ENCODE measurements at regions not wholly inside any gene's neighbourhood (a gene's known extent, or its start where the extent isn't known, plus 50 kb on each side); places are given as distances from the start of the nearest gene placed in this dataset.
"Not testable (repeated sequence)": the region's sequence is repeated elsewhere in the genome, so short reads cannot be mapped to it uniquely, and the experiment has no call there.

- no peak for DNase-seq
- in situ Hi-C loops (cut with MboI; ENCODE audit: low pct_unique_long_range_greater_than_20kb, low sequenced_read_pairs), result no loop called here
Measured at GRCh38 chr12:115898670-115899069, 378.8 kb downstream of the MED13L start.

GRCh38 chr12:115897729-115898128 is 379.8 kb downstream of the MED13L start:
- no peak for DNase-seq
- in situ Hi-C loops (cut with MboI; ENCODE audit: low pct_unique_long_range_greater_than_20kb, low sequenced_read_pairs), result no loop called here

GRCh38 chr12:115895247-115895646 is 382.2 kb downstream of the MED13L start:
- in situ Hi-C loops (cut with MboI; ENCODE audit: low pct_unique_long_range_greater_than_20kb, low sequenced_read_pairs), result no loop called here
- DNase-seq, result no peak

GRCh38 chr12:115891556-115892164 is 385.8 kb downstream of the MED13L start:
- no peak for DNase-seq
- in situ Hi-C loops (cut with MboI; ENCODE audit: low pct_unique_long_range_greater_than_20kb, low sequenced_read_pairs), result no loop called here

DNA sequence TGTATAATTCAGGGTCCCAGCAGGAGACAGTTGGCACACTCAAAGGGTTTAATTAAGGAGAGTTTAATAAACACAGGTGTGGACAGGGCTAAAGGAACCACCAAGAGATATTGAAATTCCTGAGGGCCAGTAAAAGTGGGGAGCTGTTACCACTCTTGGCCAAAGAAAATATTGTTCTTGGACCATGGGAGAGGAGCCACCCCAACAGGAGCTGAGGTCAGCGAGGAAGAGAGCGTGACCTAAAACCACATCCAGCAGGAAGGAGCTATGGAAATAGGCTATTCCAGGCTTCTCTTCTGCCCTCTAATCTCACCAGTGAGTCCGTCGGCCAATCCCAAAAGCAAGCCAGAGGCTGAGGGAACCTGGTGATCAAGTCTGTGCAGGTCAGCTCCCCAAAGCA is 390.8 kb downstream of the MED13L start:
- DNase-seq, result no peak
- in situ Hi-C loops (cut with MboI; ENCODE audit: low pct_unique_long_range_greater_than_20kb, low sequenced_read_pairs), result no loop called here

DNA sequence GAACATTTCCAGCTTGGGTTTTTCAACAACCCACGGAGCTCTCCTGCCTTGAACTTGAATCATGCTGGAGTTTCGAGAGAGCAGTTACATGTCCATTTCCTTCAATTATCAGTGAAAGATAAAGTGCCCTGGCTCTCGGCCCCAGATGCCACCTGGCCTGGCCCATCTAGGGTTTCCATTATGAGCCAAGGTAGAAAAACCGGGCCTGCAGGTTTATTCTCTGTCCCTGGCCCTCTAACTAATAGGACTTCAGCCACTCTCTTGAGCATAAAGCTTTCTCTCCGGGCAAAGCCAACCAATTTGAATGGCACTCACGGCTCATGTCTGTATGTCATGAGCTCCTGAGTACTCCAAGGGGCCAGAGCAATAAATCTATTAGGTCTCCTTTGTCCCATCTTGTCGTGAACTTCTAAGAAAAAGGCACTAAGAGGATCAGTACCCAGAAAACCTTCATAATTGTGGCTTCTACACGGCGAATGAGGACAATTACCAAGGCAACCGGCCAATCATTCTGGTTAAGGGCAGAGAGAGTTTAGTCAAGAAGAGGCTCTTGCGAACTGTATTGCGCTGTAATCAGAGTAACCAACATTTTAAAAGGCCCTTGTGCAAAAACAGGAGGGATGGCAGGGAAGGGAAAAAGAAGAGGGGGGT is 392.3 kb downstream of the MED13L start:
- no peak for DNase-seq
- in situ Hi-C loops (cut with MboI; ENCODE audit: low pct_unique_long_range_greater_than_20kb, low sequenced_read_pairs), result no loop called here

- no peak for DNase-seq
- in situ Hi-C loops (cut with MboI; ENCODE audit: low pct_unique_long_range_greater_than_20kb, low sequenced_read_pairs), result no loop called here
Measured at GRCh38 chr12:115882936-115883335, 394.6 kb downstream of the MED13L start.

GRCh38 chr12:115880238-115880637 is 397.3 kb downstream of the MED13L start:
- in situ Hi-C loops (cut with MboI; ENCODE audit: low pct_unique_long_range_greater_than_20kb, low sequenced_read_pairs), result no loop called here
- DNase-seq, result no peak

DNA sequence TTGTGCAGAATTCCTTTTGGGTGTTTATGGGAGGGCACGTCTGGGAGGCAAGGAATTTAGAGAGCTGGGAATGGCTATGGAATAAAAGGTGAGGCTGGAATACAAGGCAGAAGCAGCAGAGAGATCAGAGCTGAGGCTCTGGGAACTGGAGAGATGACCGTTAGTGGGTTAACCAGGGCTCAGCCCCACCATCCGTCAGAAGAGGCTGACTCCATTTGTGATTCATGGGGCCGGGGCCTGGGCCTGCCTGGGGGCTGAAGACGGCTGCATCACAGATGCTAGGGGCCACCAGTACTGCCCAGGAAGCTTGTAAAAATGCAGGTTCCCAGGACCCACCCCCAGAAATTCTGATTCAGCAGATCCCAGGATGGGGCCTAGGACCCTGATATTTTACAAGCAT is 398.1 kb downstream of the MED13L start:
- DNase-seq, result no peak
- in situ Hi-C loops (cut with MboI; ENCODE audit: low pct_unique_long_range_greater_than_20kb, low sequenced_read_pairs), result no loop called here

- in situ Hi-C loops (cut with MboI; ENCODE audit: low pct_unique_long_range_greater_than_20kb, low sequenced_read_pairs), result no loop called here
- DNase-seq, result no peak
Measured at GRCh38 chr12:115873451-115874082, 403.9 kb downstream of the MED13L start.

DNA sequence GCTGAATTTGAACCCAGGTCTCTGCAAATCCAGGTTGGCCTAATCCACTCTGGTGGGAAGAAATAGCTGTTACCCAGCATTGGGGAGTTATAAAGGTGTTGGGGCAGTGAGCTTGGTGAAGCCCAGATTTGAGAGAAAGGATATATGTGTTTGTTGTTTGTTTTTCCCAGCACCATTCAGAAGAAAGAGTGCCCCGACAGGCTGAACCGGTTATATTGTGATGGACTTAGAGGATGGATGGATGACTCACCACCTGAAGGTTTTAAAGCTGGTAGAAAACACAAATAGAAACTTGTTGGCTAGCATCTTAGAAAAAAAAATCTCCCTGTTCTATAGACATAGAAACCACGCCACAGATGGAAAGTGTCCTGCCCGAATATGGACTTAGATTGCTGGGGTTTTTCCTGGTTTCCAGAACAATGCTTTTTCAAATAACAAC is 404.6 kb downstream of the MED13L start:
- in situ Hi-C loops (cut with MboI; ENCODE audit: low pct_unique_long_range_greater_than_20kb, low sequenced_read_pairs), result no loop called here
- no peak for DNase-seq

GRCh38 chr12:115872212-115872611 is 405.3 kb downstream of the MED13L start:
- in situ Hi-C loops (cut with MboI; ENCODE audit: low pct_unique_long_range_greater_than_20kb, low sequenced_read_pairs), result no loop called here
- DNase-seq, result no peak

- in situ Hi-C loops (cut with MboI; ENCODE audit: low pct_unique_long_range_greater_than_20kb, low sequenced_read_pairs), result no loop called here
- DNase-seq, result peak; percentile 64
Measured at GRCh38 chr12:115871714-115872113, 405.8 kb downstream of the MED13L start.

- DNase-seq, result no peak
- in situ Hi-C loops (cut with MboI; ENCODE audit: low pct_unique_long_range_greater_than_20kb, low sequenced_read_pairs), result no loop called here
Measured at GRCh38 chr12:115870510-115870909, 407.0 kb downstream of the MED13L start.

GRCh38 chr12:115870021-115870420 is 407.5 kb downstream of the MED13L start:
- DNase-seq, result no peak
- in situ Hi-C loops (cut with MboI; ENCODE audit: low pct_unique_long_range_greater_than_20kb, low sequenced_read_pairs), result no loop called here

GRCh38 chr12:115869604-115870003 is 407.9 kb downstream of the MED13L start:
- DNase-seq, result no peak
- in situ Hi-C loops (cut with MboI; ENCODE audit: low pct_unique_long_range_greater_than_20kb, low sequenced_read_pairs), result no loop called here

DNA sequence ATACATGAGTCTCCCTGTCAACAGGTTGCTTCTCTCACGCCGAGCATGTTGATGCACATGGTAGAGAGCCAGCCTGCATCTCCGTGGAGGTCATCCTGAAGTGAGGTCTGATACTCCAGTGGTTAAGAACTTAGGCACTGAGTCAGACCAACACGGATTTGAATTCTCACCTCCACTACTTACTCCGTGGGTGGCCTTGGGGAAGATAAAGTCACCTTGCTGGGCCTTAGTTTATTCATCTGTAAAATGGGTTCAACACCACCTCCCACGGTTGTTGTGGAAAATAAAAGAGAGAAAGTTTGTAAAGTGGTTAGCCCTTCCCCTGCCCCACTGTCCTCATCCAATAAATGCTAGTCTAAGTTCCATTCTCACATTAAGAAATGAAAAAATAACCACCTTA is 408.9 kb downstream of the MED13L start:
- DNase-seq, result no peak
- in situ Hi-C loops (cut with MboI; ENCODE audit: low pct_unique_long_range_greater_than_20kb, low sequenced_read_pairs), result no loop called here

DNA sequence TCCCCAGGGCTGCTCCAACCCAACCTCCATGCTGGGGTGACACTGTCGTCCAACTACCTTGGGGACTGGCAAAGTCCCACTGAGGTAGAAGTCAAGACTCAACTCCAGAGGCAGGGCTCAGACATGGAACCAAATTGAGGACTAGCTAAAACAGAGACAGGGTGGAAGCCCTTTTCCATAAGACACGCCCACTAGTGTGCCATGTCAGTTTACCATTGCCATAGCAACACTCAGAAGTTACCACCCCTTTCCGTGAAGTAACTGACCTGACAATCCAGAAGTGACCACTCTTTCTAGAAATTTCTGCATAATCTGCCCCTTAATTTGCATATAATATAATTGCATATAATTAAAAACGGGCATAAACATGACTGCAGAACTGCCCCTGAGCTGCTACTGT is 409.6 kb downstream of the MED13L start:
- in situ Hi-C loops (cut with MboI; ENCODE audit: low pct_unique_long_range_greater_than_20kb, low sequenced_read_pairs), result no loop called here
- DNase-seq, result no peak

DNA sequence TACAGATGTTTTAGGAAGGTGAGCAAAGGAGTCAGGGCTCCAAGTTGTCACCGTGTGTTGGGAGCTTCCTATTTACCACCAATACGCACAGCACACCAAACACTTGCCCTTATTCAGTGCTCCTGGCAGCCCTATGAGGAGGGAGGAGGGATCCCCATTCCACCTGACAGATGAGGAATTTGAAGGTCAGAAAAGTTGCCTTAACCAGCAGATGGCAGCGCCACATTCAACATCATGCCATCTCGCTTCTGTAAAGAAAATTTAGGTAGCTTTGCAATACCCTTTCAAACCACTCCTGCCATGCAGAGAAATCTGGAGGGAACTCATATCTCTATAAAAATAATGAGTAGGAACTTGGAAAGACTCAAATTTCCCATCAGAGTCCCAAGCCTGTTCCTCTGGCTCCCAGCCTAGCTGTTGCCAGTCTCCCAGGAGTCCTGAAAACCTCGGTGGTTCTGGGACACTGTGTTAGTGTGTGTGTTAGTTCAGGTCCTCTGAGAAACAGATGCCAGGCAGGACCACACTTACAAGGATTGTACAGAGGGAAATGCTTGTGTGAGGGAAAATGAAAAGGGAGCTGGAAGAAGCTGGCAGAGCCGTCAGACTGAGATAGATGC is 410.5 kb downstream of the MED13L start:
- in situ Hi-C loops (cut with MboI; ENCODE audit: low pct_unique_long_range_greater_than_20kb, low sequenced_read_pairs), result no loop called here
- DNase-seq, result peak; percentile 13

DNA sequence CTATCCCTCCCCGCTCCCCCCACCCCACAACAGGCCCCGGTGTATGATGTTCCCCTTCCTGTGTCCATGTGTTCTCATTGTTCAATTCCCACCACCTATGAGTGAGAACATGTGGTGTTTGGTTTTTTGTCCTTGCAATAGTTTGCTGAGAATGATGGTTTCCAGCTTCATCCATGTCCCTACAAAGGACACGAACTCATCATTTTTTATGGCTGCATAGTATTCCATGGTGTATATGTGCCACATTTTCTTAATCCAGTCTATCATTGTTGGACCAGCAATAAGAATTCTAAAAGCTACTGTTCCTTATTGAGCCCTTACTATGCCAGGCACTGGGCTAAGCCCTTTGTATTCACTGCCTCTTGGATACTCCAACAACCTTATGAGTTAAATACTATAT is 411.2 kb downstream of the MED13L start:
- DNase-seq; in situ Hi-C loops (cut with MboI; ENCODE audit: low pct_unique_long_range_greater_than_20kb, low sequenced_read_pairs): not testable (repeated sequence)
